PC-3 (cell line): ENCODE measurements at regions not wholly inside any gene's neighbourhood (a gene's known extent, or its start where the extent isn't known, plus 50 kb on each side); places are given as distances from the start of the nearest gene placed in this dataset.

Source experiments
- ATAC-seq: fragments of 200-7000 bp; cut with Tn5 transposase; 2 replicates; pipeline ENCODE4 v1.9.1; 2020; ENCODE audit warnings: mild to moderate bottlenecking, moderate library complexity
- BruUV-seq: library from RNA; stranded (reverse); fragments of 400-500 nt; replicated peaks from 2 replicates; lab custom pipeline; 2021; lab: Mats Ljungman, UMichigan
- CTCF ChIA-PET: fragments of 300-600 bp; sonication (Branson Sonifier 250); formaldehyde crosslinking; loops from one replicate; lab custom pipeline; 2022; ENCODE audit warnings: antibody characterized with exemption; lab: Charles Lee
- POLR2A ChIA-PET: fragments of 300-600 bp; sonication (Branson Sonifier 250); formaldehyde crosslinking; loops from one replicate; lab custom pipeline; 2022; ENCODE audit warnings: antibody characterized with exemption; ENCODE audit not compliant: unreplicated experiment; lab: Charles Lee
- DNase-seq: peaks from one replicate; pipeline ENCODE4 v3.0.0-alpha.2; 2015
- H2AFZ ChIP-seq: fragments of 300-600 bp; sonication (generic); 2 replicates; pipeline ENCODE4 v1.6.0; 2016; ENCODE audit warnings: antibody characterized with exemption, low read length
- H3F3A ChIP-seq: fragments of 300-600 bp; sonication (generic); one replicate; pipeline ENCODE4 v1.6.0; 2017; ENCODE audit warnings: antibody characterized with exemption, low read length, control low read depth, mild to moderate bottlenecking; ENCODE audit not compliant: unreplicated experiment
- H3K27ac ChIP-seq: fragments of 300-600 bp; sonication (generic); 2 replicates; pipeline ENCODE4 v1.5.1; 2016; ENCODE audit warnings: mild to moderate bottlenecking, low read length
- H3K27me3 ChIP-seq: fragments of 300-600 bp; sonication (generic); 2 replicates; pipeline ENCODE4 v1.6.1; 2016; ENCODE audit warnings: low read length, mixed read lengths
- H3K36me3 ChIP-seq: fragments of 300-600 bp; sonication (generic); 2 replicates; pipeline ENCODE4 v1.6.1; 2016; ENCODE audit warnings: low read depth, mixed run types, low read length, mixed read lengths
- H3K4me1 ChIP-seq: fragments of 300-600 bp; sonication (generic); 2 replicates; pipeline ENCODE4 v1.5.1; 2016; ENCODE audit warnings: low read length; ENCODE audit not compliant: insufficient read depth
- H3K4me2 ChIP-seq: fragments of 300-600 bp; sonication (generic); 2 replicates; pipeline ENCODE4 v1.6.0; 2016; ENCODE audit warnings: low read length
- H3K4me3 ChIP-seq: fragments of 300-600 bp; sonication (generic); 2 replicates; pipeline ENCODE4 v1.5.1; 2016; ENCODE audit warnings: mild to moderate bottlenecking, low read length, mixed read lengths
- H3K79me2 ChIP-seq: fragments of 300-600 bp; sonication (generic); 2 replicates; pipeline ENCODE4 v1.6.1; 2017; ENCODE audit warnings: low read length, mixed read lengths
- H3K9ac ChIP-seq: fragments of 300-600 bp; sonication (generic); 2 replicates; pipeline ENCODE4 v1.6.0; 2016; ENCODE audit warnings: mild to moderate bottlenecking, low read length
- H3K9me2 ChIP-seq: fragments of 300-600 bp; sonication (generic); replicated peaks from 2 replicates; pipeline ENCODE4 v1.6.1; 2016; ENCODE audit warnings: mixed run types, low read length, mixed read lengths
- H3K9me3 ChIP-seq: fragments of 300-600 bp; sonication (generic); 2 replicates; pipeline ENCODE4 v1.6.1; 2016; ENCODE audit warnings: low read length, mixed read lengths
- H4K20me1 ChIP-seq: fragments of 300-600 bp; sonication (generic); 2 replicates; pipeline ENCODE4 v1.6.1; 2016; ENCODE audit warnings: low read length, mixed read lengths
- CTCF ChIP-seq: fragments of 300-600 bp; sonication (generic); conservative IDR thresholded peaks from 2 replicates; pipeline ENCODE4 v1.5.1; 2017; ENCODE audit warnings: antibody characterized with exemption, low read depth, mild to moderate bottlenecking, low read length
- EZH2 ChIP-seq: fragments of 300-600 bp; sonication (generic); IDR thresholded peaks from one replicate; pipeline ENCODE4 v1.6.1; 2017; ENCODE audit warnings: antibody characterized with exemption, mild to moderate bottlenecking, low read length; ENCODE audit not compliant: unreplicated experiment
- EZH2phosphoT487 ChIP-seq: fragments of 300-600 bp; sonication (generic); IDR thresholded peaks from 2 replicates; pipeline ENCODE4 v1.6.1; 2018; ENCODE audit warnings: mild to moderate bottlenecking, antibody characterized with exemption, low read length, borderline replicate concordance
- intact Hi-C: fragments of 100-400 bp; cut with micrococcal nuclease; formaldehyde crosslinking; loops from 2 replicates; pipeline ENCODE4 v1.9.0; 2023

GRCh38 chr17:69882281-69882680, 192.7 kb upstream of the KCNJ16 start:
- H3K4me3 ChIP-seq: no peak overlapping the region
- POLR2A ChIA-PET: no interaction called here
- H3K9me3 ChIP-seq: peaks cover 6% of the 10 kb centered on the region; the same call in 1 of the 2 replicates
- H3K9ac ChIP-seq: no peak overlapping the region
- H4K20me1 ChIP-seq: no peaks in the 10 kb centered on the region
- DNase-seq (no peak), ATAC-seq (no peak)
- no peaks in the 10 kb centered on the region for H3F3A ChIP-seq
- no peaks in the 10 kb centered on the region for H3K4me1 ChIP-seq
- H3K27ac ChIP-seq: no peak overlapping the region
- H2AFZ ChIP-seq: no peak overlapping the region
- intact Hi-C loops: no loop called here
- CTCF ChIA-PET: interaction anchor here (0.5 kb wide), 1 partner anchor 296 kb away, joined by 5 read pairs; no protein-coding TSS in a partner anchor
- TF ChIP-seq EZH2 (no peak), EZH2phosphoT487 (no peak), CTCF (no peak)
- H3K4me2 ChIP-seq: no peak overlapping the region
- H3K36me3 ChIP-seq: no peaks in the 10 kb centered on the region
- H3K27me3 ChIP-seq: no peaks in the 10 kb centered on the region
- H3K9me2 ChIP-seq: no peaks in the 10 kb centered on the region
- BruUV-seq: no TSS peak
- no peaks in the 10 kb centered on the region for H3K79me2 ChIP-seq

- no peak for ATAC-seq
Observed at GRCh38 chr17:69883120-69883519, 191.9 kb upstream of the KCNJ16 start.

More at GRCh38 chr17:69883120-69883519, 191.9 kb upstream of the KCNJ16 start:
- H4K20me1 ChIP-seq: no peaks in the 10 kb centered on the region
- no peak overlapping the region for H3K4me3 ChIP-seq
- no peak for DNase-seq
- no peaks in the 10 kb centered on the region for H3K79me2 ChIP-seq
- no peaks in the 10 kb centered on the region for H3K27me3 ChIP-seq
- no peak for TF ChIP-seq EZH2phosphoT487
- no peak for TF ChIP-seq EZH2
- no peak for TF ChIP-seq CTCF
- H3K27ac ChIP-seq: no peak overlapping the region
- H2AFZ ChIP-seq: no peak overlapping the region
- H3K4me1 ChIP-seq: no peaks in the 10 kb centered on the region
- H3K36me3 ChIP-seq: no peaks in the 10 kb centered on the region
- H3K4me2 ChIP-seq: no peak overlapping the region
- BruUV-seq: no TSS peak
- ChIA-PET POLR2A (no interaction called here), CTCF (no interaction called here)
- H3K9me2 ChIP-seq: no peaks in the 10 kb centered on the region
- no peak overlapping the region for H3K9ac ChIP-seq
- no peaks in the 10 kb centered on the region for H3F3A ChIP-seq
- H3K9me3 ChIP-seq: peaks cover 3% of the 10 kb centered on the region; the same call in 1 of the 2 replicates
- intact Hi-C loops: no loop called here
